Left cardiac atrium (tissue), 4 donors: ENCODE measurements at regions not wholly inside any gene's neighbourhood (a gene's known extent, or its start where the extent isn't known, plus 50 kb on each side); places are given as distances from the start of the nearest gene placed in this dataset.

Experiments
- ATAC-seq, 2 donors: fragments of 200-7000 bp; cut with Tn5 transposase; one replicate each; pipeline ENCODE4 v1.9.1; 2020; ENCODE audit warnings: mild to moderate bottlenecking in 2 of 2, moderate library complexity in 2 of 2
- DNase-seq: peaks from one replicate; pipeline ENCODE4 v3.0.0-alpha.2; 2020
- intact Hi-C, 2 donors: fragments of 100-400 bp; cut with DNase I; formaldehyde crosslinking; loops; one replicate each; pipeline versions ENCODE4 v1.14.1 to v1.15.1; 2022 to 2023
- microRNA-seq, 2 donors: library from miRNA; unstranded; fragments of <30 nt; microRNA quantifications; one replicate each; pipeline ENCODE4 v1.2.0, GENCODE V29; 2020
- donor health status: DM: no; HTN: yes; CAD: no.
- donor health status: DM: no; HTN: yes; CAD: no; lungs with severe emphysema.
- donor health status: DM: yes; HTN: yes; CAD: no.
- donor health status: Dilated cardiomyopathy.

GRCh38 chr4:61041527-61041926 lies 158.6 kb upstream of the ADGRL3 start:
- intact Hi-C loops: no loop called here
- ATAC-seq (no peak), DNase-seq (no peak)

DNA sequence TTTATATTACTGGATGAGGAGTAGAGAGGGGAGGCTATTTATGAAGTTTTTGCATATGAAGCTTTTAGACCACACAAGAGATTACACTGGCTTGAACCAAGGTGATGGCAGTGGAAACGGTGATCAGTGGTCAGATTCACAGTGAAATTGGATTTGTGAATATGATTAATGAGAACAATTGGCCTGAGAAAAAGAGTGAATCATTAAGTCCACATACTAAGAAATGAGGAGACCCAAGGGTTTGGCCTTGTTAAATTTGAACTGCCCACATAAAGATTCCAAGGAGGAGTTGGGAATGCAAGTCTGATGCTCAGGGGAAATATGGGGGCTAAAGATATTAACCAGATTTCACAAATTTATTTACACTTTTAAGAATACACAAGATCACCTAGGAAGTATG lies 155.3 kb upstream of the ADGRL3 start:
- ATAC-seq (no peak), DNase-seq (no peak)
- intact Hi-C loops: no loop called here

GRCh38 chr4:61049018-61049417 lies 151.1 kb upstream of the ADGRL3 start:
- intact Hi-C loops: no loop called here
- no peak for ATAC-seq
- DNase-seq: no peak

- ATAC-seq (no peak), DNase-seq (no peak)
- intact Hi-C loops: no loop called here
These were observed 132.7 kb upstream of the ADGRL3 start for GRCh38 chr4:61067381-61067780.

- no peak for DNase-seq
- ATAC-seq: no peak
- intact Hi-C loops: no loop called here
These were observed 132.1 kb upstream of the ADGRL3 start for GRCh38 chr4:61068060-61068459.

DNA sequence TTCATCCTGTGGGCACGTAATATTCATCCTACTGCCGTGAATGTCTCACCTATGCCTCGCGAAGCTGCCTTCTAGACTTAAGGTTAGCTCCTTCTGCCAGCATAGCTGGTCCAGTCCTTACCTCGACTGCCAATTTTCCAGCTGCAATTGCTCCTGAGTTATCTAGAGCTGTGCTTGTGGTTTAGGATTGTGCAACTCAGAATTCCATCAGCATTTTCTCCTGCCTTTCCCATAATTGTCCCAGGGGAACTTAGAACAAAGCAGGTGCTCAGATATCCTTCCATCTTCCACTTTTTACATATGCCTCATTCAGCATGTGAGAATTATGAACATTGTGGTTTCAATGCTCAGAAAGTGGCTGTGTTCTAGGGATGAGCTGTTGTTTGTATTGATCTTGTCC lies 131.4 kb upstream of the ADGRL3 start:
- intact Hi-C loops: no loop called here

DNA sequence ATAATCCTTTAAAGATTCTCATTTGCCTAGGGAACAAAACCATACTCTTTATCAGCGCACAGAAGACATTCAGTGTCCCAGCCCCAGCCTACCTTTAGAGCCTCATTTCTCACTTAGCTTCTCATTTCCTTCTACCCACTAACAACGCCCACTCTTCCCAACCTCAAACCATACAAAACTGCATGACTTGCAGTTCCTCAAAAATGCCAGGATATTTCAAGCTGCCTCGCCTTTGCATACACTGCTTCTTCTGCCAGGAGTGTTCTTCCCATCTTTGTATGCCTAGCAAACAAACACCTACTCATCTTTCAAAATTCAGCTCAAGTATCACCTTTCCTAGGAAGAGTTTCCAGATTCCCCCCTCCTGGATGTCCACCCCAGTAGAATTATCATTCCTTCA lies 129.9 kb upstream of the ADGRL3 start:
- intact Hi-C loops: no loop called here

More for the DNA sequence above, 131.4 kb upstream of the ADGRL3 start:
- DNase-seq (peak; percentile 13), ATAC-seq (peak in 1 of 2 donors; percentile 61)

DNA sequence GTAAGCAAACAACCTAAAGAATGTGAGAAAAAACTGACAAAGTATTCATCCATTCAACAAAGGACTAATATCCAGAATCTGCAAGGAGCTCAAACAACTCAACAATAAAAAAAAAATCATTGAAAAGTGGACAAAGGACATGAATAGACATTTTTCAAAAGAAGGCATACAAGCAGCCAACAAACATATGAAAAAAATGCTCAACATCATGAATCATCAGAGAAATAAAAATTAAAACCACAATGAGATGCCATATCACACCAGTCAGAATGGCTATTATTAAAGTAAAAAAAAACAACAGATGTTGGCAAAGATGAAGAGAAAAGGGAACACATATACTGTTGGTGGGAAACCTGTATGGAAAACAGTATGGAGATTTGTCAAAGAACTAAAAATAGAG lies 120.7 kb upstream of the ADGRL3 start:
- intact Hi-C loops: no loop called here
- no peak for ATAC-seq
- DNase-seq: no peak

More for the DNA sequence above, 129.9 kb upstream of the ADGRL3 start:
- DNase-seq (no peak), ATAC-seq (no peak)

DNA sequence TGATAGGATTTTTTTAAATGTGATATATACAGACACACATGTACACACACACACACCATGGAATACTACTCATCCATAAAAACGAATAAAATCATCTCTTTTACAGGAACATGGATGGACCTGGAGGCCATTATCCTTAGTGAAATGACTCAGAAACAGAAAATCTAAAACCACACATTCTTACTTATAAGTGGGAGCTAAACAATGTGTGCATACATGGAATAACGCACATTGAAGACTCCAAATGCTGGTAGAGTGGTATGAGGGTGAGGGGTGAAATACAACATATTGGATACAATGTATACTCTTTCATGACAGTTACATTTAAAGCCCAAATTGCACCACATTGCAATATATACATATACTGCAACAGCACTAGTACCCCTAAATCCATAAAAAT lies 120.2 kb upstream of the ADGRL3 start:
- DNase-seq (no peak), ATAC-seq (no peak)
- intact Hi-C loops: no loop called here

DNA sequence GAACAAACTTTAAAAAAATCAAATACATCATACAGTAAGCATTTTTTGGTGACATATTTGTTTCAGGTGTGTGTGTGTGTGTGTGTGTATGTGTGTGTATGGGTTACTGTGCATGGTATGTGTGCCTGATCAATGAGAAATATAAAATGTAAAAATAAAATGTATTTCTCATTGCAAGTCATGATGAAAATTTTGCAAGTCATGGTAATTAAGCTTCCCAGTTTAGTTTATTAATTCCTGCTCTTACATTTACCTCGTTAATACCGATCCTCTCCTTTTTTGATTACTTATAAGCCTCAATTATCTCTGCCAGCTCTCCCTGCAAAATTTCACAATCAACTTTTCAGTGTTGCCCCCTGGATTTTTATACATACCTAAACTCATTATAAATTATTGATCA lies 114.6 kb upstream of the ADGRL3 start:
- intact Hi-C loops: no loop called here
- ATAC-seq (no peak), DNase-seq (no peak)

DNA sequence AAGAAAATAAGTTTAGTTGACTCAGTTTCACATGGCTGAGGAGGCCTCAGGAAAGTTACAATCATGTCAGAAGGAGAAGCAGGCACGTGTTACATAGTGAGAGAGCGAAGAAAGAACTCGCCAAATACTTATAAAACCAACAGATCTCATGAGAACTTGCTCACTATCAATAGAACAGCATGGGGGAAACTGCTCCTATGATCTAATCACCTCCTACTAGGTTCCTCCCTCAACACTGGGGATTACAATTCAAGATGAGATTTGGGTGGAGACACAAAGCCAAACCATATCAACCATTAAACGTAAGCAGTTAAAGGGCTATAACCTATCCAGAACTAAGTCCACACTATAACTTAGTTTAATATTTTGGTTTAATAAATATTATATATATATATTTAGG lies 113.8 kb upstream of the ADGRL3 start:
- ATAC-seq: no peak
- DNase-seq: no peak
- intact Hi-C loops: no loop called here

DNA sequence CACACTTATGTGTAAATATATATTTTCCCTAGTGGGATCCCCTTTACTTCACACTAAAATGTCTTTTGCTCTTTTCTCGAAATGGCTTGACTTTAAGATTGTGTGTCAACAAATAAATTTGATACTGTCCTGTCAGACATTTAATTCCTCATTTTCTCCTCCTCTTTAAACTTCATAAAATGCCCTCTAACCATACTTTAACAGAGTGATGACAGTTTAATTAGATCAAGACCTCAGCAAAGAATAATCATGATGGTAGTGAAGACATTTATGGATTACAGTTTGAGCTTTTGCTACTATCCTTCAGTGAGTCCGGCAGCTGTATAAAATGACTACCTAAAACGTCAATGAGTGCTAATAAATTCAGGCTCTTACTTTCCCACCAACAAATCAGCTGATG lies 113.1 kb upstream of the ADGRL3 start:
- ATAC-seq (no peak), DNase-seq (no peak)
- intact Hi-C loops: no loop called here

DNA sequence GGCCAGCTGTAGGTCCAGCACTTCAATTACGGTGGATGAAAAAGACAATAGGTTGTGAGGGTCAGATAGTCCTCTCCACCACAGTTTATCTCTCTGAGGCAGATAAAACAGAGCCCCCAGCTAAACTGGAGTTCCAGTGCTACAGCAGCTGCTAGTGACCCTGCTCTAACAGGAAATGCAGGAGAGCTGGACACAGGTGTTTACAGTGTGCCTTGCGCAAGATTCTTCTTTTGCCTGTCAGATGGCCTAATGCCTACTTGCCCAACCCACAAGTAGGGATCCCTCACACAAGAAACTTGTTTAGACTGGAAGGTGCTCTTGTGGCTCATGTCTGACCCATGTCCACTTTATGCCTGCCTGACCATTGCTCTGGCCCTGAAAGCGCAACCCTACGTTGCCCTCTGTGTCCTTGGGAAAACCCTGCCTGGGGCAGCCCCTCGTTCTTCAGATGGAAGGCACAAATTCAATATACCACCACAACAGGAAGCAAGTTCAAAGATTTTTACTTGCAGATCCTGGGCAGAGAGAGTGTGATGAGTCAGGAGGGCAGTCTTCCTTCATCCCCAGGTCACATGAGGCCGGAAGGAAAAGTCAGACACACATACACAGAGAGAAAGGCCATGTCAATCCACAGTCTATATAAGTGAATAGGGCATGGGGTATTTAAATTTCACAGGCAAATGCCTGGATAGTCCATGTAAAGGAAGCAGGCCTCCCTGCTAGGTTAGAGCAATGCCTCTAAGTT lies 105.1 kb upstream of the ADGRL3 start:
- intact Hi-C loops: no loop called here
- ATAC-seq (no peak), DNase-seq (no peak)

DNA sequence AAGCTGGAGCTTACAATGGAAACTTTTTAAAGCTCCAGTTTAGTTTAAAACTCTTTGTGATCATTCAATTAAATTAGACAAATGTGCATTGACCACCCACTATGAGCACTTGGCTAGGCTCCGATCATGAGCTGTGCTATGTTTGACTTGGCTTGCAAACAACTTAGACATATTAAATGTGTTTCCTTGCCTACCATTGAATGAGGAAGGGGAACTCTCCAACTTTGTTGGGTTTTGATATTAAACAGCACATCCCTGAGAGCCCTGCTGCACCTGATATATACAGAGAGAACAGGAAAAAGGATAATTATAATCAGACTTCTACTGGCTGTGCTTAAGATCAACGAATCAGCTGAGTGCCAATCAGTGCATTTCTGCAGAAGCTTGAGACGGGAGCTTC lies 71.4 kb upstream of the ADGRL3 start:
- intact Hi-C loops: no loop called here
- no peak for ATAC-seq
- DNase-seq: no peak

GRCh38 chr4:61129971-61130370 lies 70.2 kb upstream of the ADGRL3 start:
- intact Hi-C loops: no loop called here
- no peak for DNase-seq
- no peak for ATAC-seq

GRCh38 chr4:61143461-61143860 lies 56.7 kb upstream of the ADGRL3 start:
- no peak for ATAC-seq
- intact Hi-C loops: no loop called here
- no peak for DNase-seq

- ATAC-seq: no peak
- intact Hi-C loops: no loop called here
- DNase-seq: no peak
These were observed 50.8 kb upstream of the ADGRL3 start for GRCh38 chr4:61149278-61149677.

Small RNA genes lying in the stretch of these regions (microRNA-seq; reads per million reads assigned to microRNA genes)
- 0 reads per million in 2 donors for gene MIR548AG1
